ENCODE measurements at regions not wholly inside any gene's neighbourhood (a gene's known extent, or its start where the extent isn't known, plus 50 kb on each side); places are given as distances from the start of the nearest gene placed in this dataset.

DNA sequence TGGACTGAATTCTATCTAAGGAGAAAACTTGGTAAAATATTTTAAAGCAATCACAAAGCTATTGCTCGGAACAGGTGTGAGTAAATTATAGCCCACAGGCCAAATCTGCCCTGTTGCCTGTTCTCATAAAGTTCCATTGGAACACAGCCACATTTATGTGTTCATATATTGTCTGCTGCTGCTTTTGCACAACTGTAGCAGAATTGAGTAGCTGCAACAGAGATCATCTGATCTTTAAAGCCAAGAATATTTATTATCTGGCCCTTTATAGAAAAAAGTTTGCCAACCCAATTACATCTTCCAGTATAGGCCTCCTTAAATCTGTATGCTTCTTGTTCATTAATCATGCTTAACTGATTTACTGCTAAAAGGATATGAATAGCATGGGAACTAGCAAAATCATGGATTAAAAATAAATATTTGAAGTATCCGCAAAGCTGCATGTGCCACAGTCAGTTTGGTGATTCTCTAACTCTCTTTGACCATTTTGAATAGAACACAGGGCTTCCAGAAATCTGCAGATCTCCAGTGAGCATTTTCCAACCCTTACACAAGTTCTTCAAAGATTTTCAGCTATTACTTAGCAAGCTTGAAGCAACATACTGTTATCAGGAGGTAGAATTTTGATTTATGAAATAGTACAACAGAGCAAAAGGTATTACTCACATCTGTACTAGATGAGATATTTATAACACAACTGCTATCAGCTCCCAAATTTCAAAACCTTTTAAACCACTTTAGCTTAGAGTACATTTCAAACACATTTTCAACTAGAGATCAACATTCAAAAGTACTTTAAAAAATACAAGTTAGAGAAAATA lies 312.6 kb upstream of the ID4 start:
- Histone ChIP-seq H4K20me1 (ENCODE audit: control insufficient read depth, insufficient read depth) (no peaks in the 10 kb centered on the region), H3K9me3 (replicated peaks; ENCODE audit: control insufficient read depth, insufficient read depth, low read length) (no peaks in the 10 kb centered on the region), H3K4me3 (no peak overlapping the region), H3K79me2 (ENCODE audit: control insufficient read depth, insufficient read depth, low read length) (no peaks in the 10 kb centered on the region), H3K36me3 (ENCODE audit: control insufficient read depth in 2 of 2, insufficient read depth in 2 of 2, low read length in 1 of 2) (no peaks in the 10 kb centered on the region), H2AFZ (ENCODE audit: control insufficient read depth, low read depth, low read length) (no peak overlapping the region), H3K9ac (ENCODE audit: control insufficient read depth, insufficient read depth, low read length) (no peak overlapping the region), H3K27ac (ENCODE audit: control insufficient read depth, insufficient read depth) (no peak overlapping the region), H3K27me3 (replicated peaks in 1 of 2; ENCODE audit: control insufficient read depth in 2 of 2, insufficient read depth in 2 of 2, low read length in 1 of 2) (no peaks in the 10 kb centered on the region), H3K4me2 (ENCODE audit: control insufficient read depth, insufficient read depth) (no peak overlapping the region), H3K4me1 (ENCODE audit: control insufficient read depth, insufficient read depth, low read length) (no peaks in the 10 kb centered on the region)
- FAIRE-seq (no peak), DNase-seq (ENCODE audit: low read depth, low spot score) (no peak), ATAC-seq (no peak)
- CTCF ChIA-PET = no interaction called here
- intact Hi-C loops (cut with micrococcal nuclease; ENCODE audit: unreplicated experiment) (no loop called here), in situ Hi-C loops (cut with MboI) (no loop called here)
- 0% methylated on average over 2 of the region's 2 CpGs for WGBS (ENCODE audit: insufficient coverage, insufficient replicate concordance, low lambda C conversion rate, missing lambda C conversion rate)
- no TSS peak for BruUV-seq (replicated peaks)
- SMC1A ChIA-PET (ENCODE audit: uncharacterized antibody, unreplicated experiment) = no interaction called here
- TF ChIP-seq GABPA (IDR thresholded peaks at IDR 0.05; ENCODE audit: low read depth) = no peak
- TF ChIP-seq MYB (IDR thresholded peaks at IDR 0.05; ENCODE audit: borderline replicate concordance, low read depth, low read length) = no peak
- TF ChIP-seq, protein P1, sequence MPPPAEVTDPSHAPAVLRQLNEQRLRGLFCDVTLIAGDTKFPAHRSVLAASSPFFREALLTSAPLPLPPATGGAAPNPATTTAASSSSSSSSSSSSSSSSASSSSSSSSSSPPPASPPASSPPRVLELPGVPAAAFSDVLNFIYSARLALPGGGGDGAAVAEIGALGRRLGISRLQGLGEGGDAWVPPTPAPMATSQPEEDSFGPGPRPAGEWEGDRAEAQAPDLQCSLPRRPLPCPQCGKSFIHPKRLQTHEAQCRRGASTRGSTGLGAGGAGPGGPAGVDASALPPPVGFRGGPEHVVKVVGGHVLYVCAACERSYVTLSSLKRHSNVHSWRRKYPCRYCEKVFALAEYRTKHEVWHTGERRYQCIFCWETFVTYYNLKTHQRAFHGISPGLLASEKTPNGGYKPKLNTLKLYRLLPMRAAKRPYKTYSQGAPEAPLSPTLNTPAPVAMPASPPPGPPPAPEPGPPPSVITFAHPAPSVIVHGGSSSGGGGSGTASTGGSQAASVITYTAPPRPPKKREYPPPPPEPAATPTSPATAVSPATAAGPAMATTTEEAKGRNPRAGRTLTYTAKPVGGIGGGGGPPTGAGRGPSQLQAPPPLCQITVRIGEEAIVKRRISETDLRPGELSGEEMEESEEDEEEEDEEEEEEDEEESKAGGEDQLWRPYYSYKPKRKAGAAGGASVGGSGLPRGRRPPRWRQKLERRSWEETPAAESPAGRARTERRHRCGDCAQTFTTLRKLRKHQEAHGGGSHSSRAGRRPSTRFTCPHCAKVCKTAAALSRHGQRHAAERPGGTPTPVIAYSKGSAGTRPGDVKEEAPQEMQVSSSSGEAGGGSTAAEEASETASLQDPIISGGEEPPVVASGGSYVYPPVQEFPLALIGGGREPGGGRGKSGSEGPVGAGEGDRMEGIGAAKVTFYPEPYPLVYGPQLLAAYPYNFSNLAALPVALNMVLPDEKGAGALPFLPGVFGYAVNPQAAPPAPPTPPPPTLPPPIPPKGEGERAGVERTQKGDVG (CRISPR knock-in tag; IDR thresholded peaks at IDR 0.05) = no peak
- no peak for TF ChIP-seq TAF1 (IDR thresholded peaks at IDR 0.05; ENCODE audit: borderline replicate concordance, low read depth, low read length)
- no peak for TF ChIP-seq PAX5 (IDR thresholded peaks at IDR 0.05; ENCODE audit: borderline replicate concordance, low read depth, low read length)
- TF ChIP-seq, protein P2, sequence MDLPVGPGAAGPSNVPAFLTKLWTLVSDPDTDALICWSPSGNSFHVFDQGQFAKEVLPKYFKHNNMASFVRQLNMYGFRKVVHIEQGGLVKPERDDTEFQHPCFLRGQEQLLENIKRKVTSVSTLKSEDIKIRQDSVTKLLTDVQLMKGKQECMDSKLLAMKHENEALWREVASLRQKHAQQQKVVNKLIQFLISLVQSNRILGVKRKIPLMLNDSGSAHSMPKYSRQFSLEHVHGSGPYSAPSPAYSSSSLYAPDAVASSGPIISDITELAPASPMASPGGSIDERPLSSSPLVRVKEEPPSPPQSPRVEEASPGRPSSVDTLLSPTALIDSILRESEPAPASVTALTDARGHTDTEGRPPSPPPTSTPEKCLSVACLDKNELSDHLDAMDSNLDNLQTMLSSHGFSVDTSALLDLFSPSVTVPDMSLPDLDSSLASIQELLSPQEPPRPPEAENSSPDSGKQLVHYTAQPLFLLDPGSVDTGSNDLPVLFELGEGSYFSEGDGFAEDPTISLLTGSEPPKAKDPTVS (IDR thresholded peaks at IDR 0.05; ENCODE audit: low read depth, low read length) = no peak
- TF ChIP-seq POLR2A (IDR thresholded peaks at IDR 0.05; ENCODE audit: low read depth, low read length) = no peak
- no peak for TF ChIP-seq IKZF1 (conservative IDR thresholded peaks at IDR 0.05)
- POLR2A ChIA-PET = no interaction called here
- RAD21 ChIA-PET (ENCODE audit: unreplicated experiment) = no interaction called here

Measured in GM12878 (cell line).